GM18502 (cell line): ENCODE measurements at regions not wholly inside any gene's neighbourhood (a gene's known extent, or its start where the extent isn't known, plus 50 kb on each side); places are given as distances from the start of the nearest gene placed in this dataset.
"Not testable (repeated sequence)": the region's sequence is repeated elsewhere in the genome, so short reads cannot be mapped to it uniquely, and the experiment has no call there.

Experiments
- ATAC-seq: cut with Tn5 transposase; IDR thresholded peaks from one replicate; pipeline ENCODE4 v1.9.1; 2021; ENCODE audit warnings: mild to moderate bottlenecking; ENCODE audit not compliant: unreplicated experiment, poor library complexity

GRCh38 chrX:130549382-130549781, 147.6 kb downstream of the RBMX2 start:
- ATAC-seq: not testable (repeated sequence)

GRCh38 chrX:130550351-130550750, 148.6 kb downstream of the RBMX2 start:
- ATAC-seq: no peak

- ATAC-seq: peak; percentile 74
Measured at GRCh38 chrX:130552444-130553073, 150.8 kb downstream of the RBMX2 start.

GRCh38 chrX:130555341-130555740, 153.6 kb downstream of the RBMX2 start:
- no peak for ATAC-seq

- ATAC-seq: no peak
Measured at GRCh38 chrX:130555757-130556156, 154.0 kb downstream of the RBMX2 start.

- ATAC-seq: no peak
Measured at GRCh38 chrX:130556951-130557350, 155.2 kb downstream of the RBMX2 start.

GRCh38 chrX:130560544-130560943, 158.8 kb downstream of the RBMX2 start:
- no peak for ATAC-seq

GRCh38 chrX:130561930-130562329, 160.1 kb downstream of the RBMX2 start:
- no peak for ATAC-seq

- ATAC-seq: no peak
Measured at GRCh38 chrX:130563476-130563875, 161.7 kb downstream of the RBMX2 start.

GRCh38 chrX:130566028-130566683, 164.4 kb downstream of the RBMX2 start:
- no peak for ATAC-seq

- not testable (repeated sequence) for ATAC-seq
Measured at GRCh38 chrX:130573030-130573429, 171.2 kb downstream of the RBMX2 start.
